Colon (tissue), 2 donors: ENCODE measurements at regions not wholly inside any gene's neighbourhood (a gene's known extent, or its start where the extent isn't known, plus 50 kb on each side); places are given as distances from the start of the nearest gene placed in this dataset.
"Not testable (repeated sequence)": the region's sequence is repeated elsewhere in the genome, so short reads cannot be mapped to it uniquely, and the experiment has no call there.

Experiments used
- FAIRE-seq: peaks from 2 replicates; lab custom pipeline; 2012; peaks lifted over from hg19 to GRCh38; lab: Jason Lieb, UNC
- donor health status: control.
- donor health status: control.

GRCh38 chr9:107784235-107784958 is 294.8 kb upstream of the KLF4 start:
- no peak for FAIRE-seq

GRCh38 chr9:107782789-107783188 is 293.2 kb upstream of the KLF4 start:
- FAIRE-seq = no peak

- no peak for FAIRE-seq
These were observed 292.8 kb upstream of the KLF4 start for GRCh38 chr9:107782381-107782780.

GRCh38 chr9:107780960-107781359 is 291.4 kb upstream of the KLF4 start:
- FAIRE-seq = no peak

GRCh38 chr9:107779731-107780130 is 290.2 kb upstream of the KLF4 start:
- no peak for FAIRE-seq

GRCh38 chr9:107778661-107779060 is 289.1 kb upstream of the KLF4 start:
- FAIRE-seq = no peak

GRCh38 chr9:107774099-107774498 is 284.5 kb upstream of the KLF4 start:
- FAIRE-seq = not testable (repeated sequence)

GRCh38 chr9:107772988-107773387 is 283.4 kb upstream of the KLF4 start:
- FAIRE-seq = no peak

GRCh38 chr9:107770716-107771115 is 281.1 kb upstream of the KLF4 start:
- FAIRE-seq = no peak

GRCh38 chr9:107768224-107768623 is 278.7 kb upstream of the KLF4 start:
- FAIRE-seq = no peak

GRCh38 chr9:107767711-107768110 is 278.1 kb upstream of the KLF4 start:
- no peak for FAIRE-seq

- FAIRE-seq = not testable (repeated sequence)
These were observed 273.9 kb upstream of the KLF4 start for GRCh38 chr9:107763469-107763868.

GRCh38 chr9:107761307-107761706 is 271.7 kb upstream of the KLF4 start:
- FAIRE-seq = no peak

GRCh38 chr9:107760469-107761242 is 271.1 kb upstream of the KLF4 start:
- no peak for FAIRE-seq

- no peak for FAIRE-seq
These were observed 270.2 kb upstream of the KLF4 start for GRCh38 chr9:107759823-107760166.

- no peak for FAIRE-seq
These were observed 269.6 kb upstream of the KLF4 start for GRCh38 chr9:107759009-107759822.

- FAIRE-seq = no peak
These were observed 266.5 kb upstream of the KLF4 start for GRCh38 chr9:107756091-107756490.

- peak; percentile 87 for FAIRE-seq
These were observed 265.7 kb upstream of the KLF4 start for GRCh38 chr9:107755246-107755645.

GRCh38 chr9:107751567-107752210 is 262.1 kb upstream of the KLF4 start:
- no peak for FAIRE-seq

GRCh38 chr9:107750741-107751566 is 261.4 kb upstream of the KLF4 start:
- FAIRE-seq = no peak

- no peak for FAIRE-seq
These were observed 260.3 kb upstream of the KLF4 start for GRCh38 chr9:107749787-107750444.
